ENCODE measurements at regions not wholly inside any gene's neighbourhood (a gene's known extent, or its start where the extent isn't known, plus 50 kb on each side); places are given as distances from the start of the nearest gene placed in this dataset.

DNA sequence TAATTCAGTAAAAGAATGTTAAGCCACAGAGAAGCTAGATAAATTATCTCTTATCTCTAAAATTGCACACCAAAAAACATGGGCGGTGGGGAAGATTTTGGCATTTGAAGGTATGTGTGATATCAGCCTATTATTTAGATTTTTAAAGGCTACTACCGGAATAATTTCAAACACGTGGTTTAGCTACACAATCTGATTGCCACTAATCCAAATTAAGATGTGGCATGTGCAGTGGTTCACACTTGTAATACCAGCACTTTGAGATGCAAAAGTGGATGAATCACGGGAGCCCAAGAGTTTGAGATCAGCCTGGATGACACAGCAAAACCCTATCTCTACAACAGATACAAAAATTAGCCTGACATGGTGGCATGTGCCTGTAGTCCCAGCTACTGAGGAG is 584.5 kb downstream of the HS3ST4 start:
- peaks cover 5% of the 10 kb centered on the region for H3K27me3 Mint-ChIP-seq (ENCODE audit: insufficient read depth, low read depth)

GRCh38 chr16:26281381-26282110 is 589.8 kb downstream of the HS3ST4 start:
- no peak overlapping the region for H3K27ac Mint-ChIP-seq
- H3K79me2 ChIP-seq (ENCODE audit: low read depth), result no peaks in the 10 kb centered on the region
- H4K20me1 ChIP-seq (ENCODE audit: low read depth), result no peaks in the 10 kb centered on the region
- no peak overlapping the region for H2AFZ ChIP-seq (replicated peaks)
- no peak overlapping the region for H3K9ac ChIP-seq
- H3K9me3 ChIP-seq (ENCODE audit: low read depth), result no peaks in the 10 kb centered on the region
- H3K36me3 Mint-ChIP-seq, result peaks cover 5% of the 10 kb centered on the region
- no peaks in the 10 kb centered on the region for H3K36me3 ChIP-seq
- peaks cover 3% of the 10 kb centered on the region for H3K27me3 Mint-ChIP-seq (ENCODE audit: insufficient read depth, low read depth)
- H3F3A ChIP-seq (ENCODE audit: low read depth), result no peaks in the 10 kb centered on the region
- H3K4me3 ChIP-seq, result no peak overlapping the region
- no peaks in the 10 kb centered on the region for H3K4me1 ChIP-seq
- TF ChIP-seq CTCF (IDR thresholded peaks at IDR 0.05) (no peak), EZH2 (IDR thresholded peaks at IDR 0.05) (no peak), EZH2phosphoT487 (IDR thresholded peaks at IDR 0.05) (no peak)
- H3K4me3 Mint-ChIP-seq, result no peak overlapping the region
- DNase-seq (ENCODE audit: low spot score), result no peak
- H3K4me2 ChIP-seq, result no peak overlapping the region
- H3K4me1 Mint-ChIP-seq, result peaks cover under 1% of the 10 kb centered on the region
- H3K27me3 ChIP-seq, result no peaks in the 10 kb centered on the region
- peaks cover 26% of the 10 kb centered on the region for H3K9me3 Mint-ChIP-seq
- H3K27ac ChIP-seq, result no peak overlapping the region

More for the DNA sequence above, 584.5 kb downstream of the HS3ST4 start:
- Histone ChIP-seq H3K4me1 (peaks cover 8% of the 10 kb centered on the region), H3K27ac (no peak overlapping the region), H3K79me2 (ENCODE audit: low read depth) (no peaks in the 10 kb centered on the region), H3K4me3 (no peak overlapping the region), H4K20me1 (ENCODE audit: low read depth) (no peaks in the 10 kb centered on the region), H3K4me2 (no peak overlapping the region), H3K9me3 (ENCODE audit: low read depth) (no peaks in the 10 kb centered on the region), H3F3A (ENCODE audit: low read depth) (no peaks in the 10 kb centered on the region), H3K36me3 (no peaks in the 10 kb centered on the region), H3K27me3 (no peaks in the 10 kb centered on the region), H2AFZ (replicated peaks) (no peak overlapping the region), H3K9ac (no peak overlapping the region)
- DNase-seq (ENCODE audit: low spot score), result no peak
- Mint-ChIP-seq H3K4me3 (no peak overlapping the region), H3K9me3 (peaks cover 20% of the 10 kb centered on the region), H3K36me3 (peaks cover 5% of the 10 kb centered on the region), H3K4me1 (peaks cover 16% of the 10 kb centered on the region), H3K27ac (no peak overlapping the region)
- TF ChIP-seq EZH2 (IDR thresholded peaks at IDR 0.05) (no peak), EZH2phosphoT487 (IDR thresholded peaks at IDR 0.05) (no peak), CTCF (IDR thresholded peaks at IDR 0.05) (no peak)

GRCh38 chr16:26295625-26296304 is 604.0 kb downstream of the HS3ST4 start:
- H4K20me1 ChIP-seq (ENCODE audit: low read depth), result no peaks in the 10 kb centered on the region
- H3K36me3 Mint-ChIP-seq, result no peaks in the 10 kb centered on the region
- no peaks in the 10 kb centered on the region for H3K79me2 ChIP-seq (ENCODE audit: low read depth)
- no peaks in the 10 kb centered on the region for H3K36me3 ChIP-seq
- no peak overlapping the region for H3K27ac Mint-ChIP-seq
- no peak overlapping the region for H3K4me3 Mint-ChIP-seq
- H3K27ac ChIP-seq, result no peak overlapping the region
- H3K9me3 Mint-ChIP-seq, result peaks cover 7% of the 10 kb centered on the region
- no peak overlapping the region for H3K4me3 ChIP-seq
- no peak for DNase-seq (ENCODE audit: low spot score)
- H3K27me3 Mint-ChIP-seq (ENCODE audit: insufficient read depth, low read depth), result peaks cover 3% of the 10 kb centered on the region
- H3K9ac ChIP-seq, result no peak overlapping the region
- no peaks in the 10 kb centered on the region for H3K4me1 Mint-ChIP-seq
- H3K4me2 ChIP-seq, result no peak overlapping the region
- no peaks in the 10 kb centered on the region for H3F3A ChIP-seq (ENCODE audit: low read depth)
- no peaks in the 10 kb centered on the region for H3K4me1 ChIP-seq
- TF ChIP-seq EZH2 (IDR thresholded peaks at IDR 0.05) (no peak), CTCF (IDR thresholded peaks at IDR 0.05) (no peak), EZH2phosphoT487 (IDR thresholded peaks at IDR 0.05) (no peak)
- no peaks in the 10 kb centered on the region for H3K27me3 ChIP-seq
- no peaks in the 10 kb centered on the region for H3K9me3 ChIP-seq (ENCODE audit: low read depth)
- no peak overlapping the region for H2AFZ ChIP-seq (replicated peaks)
